Coronary artery (tissue), 2 donors: ENCODE measurements at regions not wholly inside any gene's neighbourhood (a gene's known extent, or its start where the extent isn't known, plus 50 kb on each side); places are given as distances from the start of the nearest gene placed in this dataset.

Experiments
- DNase-seq: peaks from one replicate; pipeline ENCODE4 v3.0.0-alpha.2; 2017; ENCODE audit warnings: low spot score
- H3K27ac ChIP-seq, 2 donors: fragments of 200-600 bp; sonication (generic); one replicate each; pipeline ENCODE4 v1.5.1; 2016 to 2019
- H3K4me3 ChIP-seq: fragments of 200-600 bp; sonication (generic); 2 replicates; pipeline ENCODE4 v1.5.1; 2016; ENCODE audit warnings: mild to moderate bottlenecking, moderate library complexity
- TF ChIP-seq, protein P1 (sequence below): fragments of 200-600 bp; sonication (generic); IDR thresholded peaks from one replicate; pipeline ENCODE4 v1.5.1; 2019; ENCODE audit warnings: antibody characterized with exemption

DNA sequence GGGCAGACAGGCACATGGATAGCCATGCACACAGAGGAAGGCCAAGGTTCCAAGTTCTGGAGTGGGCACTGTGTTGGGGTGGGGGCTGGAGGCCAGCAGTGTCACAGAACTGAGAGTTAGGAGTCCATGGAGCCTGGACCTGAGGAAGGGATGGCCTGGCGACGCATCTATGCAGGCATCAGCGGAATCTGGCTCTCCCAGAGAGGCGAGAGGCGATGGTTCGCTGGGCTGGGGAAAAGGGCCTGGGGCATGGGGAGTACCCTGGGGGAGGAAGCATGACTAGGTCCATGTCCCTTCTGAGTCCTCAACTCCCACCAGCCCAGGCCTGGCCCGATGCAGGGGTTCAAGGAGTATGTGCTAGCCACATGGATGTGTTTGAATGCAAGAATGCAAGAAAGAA lies 192.8 kb upstream of the LINGO1 start:
- no peak for DNase-seq
- TF ChIP-seq, protein P1, sequence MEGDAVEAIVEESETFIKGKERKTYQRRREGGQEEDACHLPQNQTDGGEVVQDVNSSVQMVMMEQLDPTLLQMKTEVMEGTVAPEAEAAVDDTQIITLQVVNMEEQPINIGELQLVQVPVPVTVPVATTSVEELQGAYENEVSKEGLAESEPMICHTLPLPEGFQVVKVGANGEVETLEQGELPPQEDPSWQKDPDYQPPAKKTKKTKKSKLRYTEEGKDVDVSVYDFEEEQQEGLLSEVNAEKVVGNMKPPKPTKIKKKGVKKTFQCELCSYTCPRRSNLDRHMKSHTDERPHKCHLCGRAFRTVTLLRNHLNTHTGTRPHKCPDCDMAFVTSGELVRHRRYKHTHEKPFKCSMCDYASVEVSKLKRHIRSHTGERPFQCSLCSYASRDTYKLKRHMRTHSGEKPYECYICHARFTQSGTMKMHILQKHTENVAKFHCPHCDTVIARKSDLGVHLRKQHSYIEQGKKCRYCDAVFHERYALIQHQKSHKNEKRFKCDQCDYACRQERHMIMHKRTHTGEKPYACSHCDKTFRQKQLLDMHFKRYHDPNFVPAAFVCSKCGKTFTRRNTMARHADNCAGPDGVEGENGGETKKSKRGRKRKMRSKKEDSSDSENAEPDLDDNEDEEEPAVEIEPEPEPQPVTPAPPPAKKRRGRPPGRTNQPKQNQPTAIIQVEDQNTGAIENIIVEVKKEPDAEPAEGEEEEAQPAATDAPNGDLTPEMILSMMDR, result no peak
- H3K27ac ChIP-seq, result no peak overlapping the region
- H3K4me3 ChIP-seq, result no peak overlapping the region

DNA sequence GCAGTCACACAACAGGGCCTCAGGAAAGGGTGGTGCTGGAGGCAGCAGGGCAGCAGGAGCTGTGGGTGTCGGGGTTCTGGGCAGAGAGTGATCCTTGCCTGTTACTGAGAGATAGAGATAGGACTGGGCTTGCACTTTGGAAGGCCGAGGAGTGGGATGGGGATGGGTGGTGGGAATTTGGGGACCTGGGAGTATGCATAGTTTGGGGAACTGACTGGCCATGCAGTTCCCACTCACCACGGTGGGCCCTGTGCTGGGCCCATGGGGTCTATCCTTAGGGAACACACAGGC lies 192.5 kb upstream of the LINGO1 start:
- DNase-seq, result no peak
- Histone ChIP-seq H3K27ac (no peak overlapping the region), H3K4me3 (no peak overlapping the region)
- TF ChIP-seq, protein P1, result no peak

- Histone ChIP-seq H3K4me3 (no peak overlapping the region), H3K27ac (no peak overlapping the region)
- DNase-seq, result no peak
- TF ChIP-seq, protein P1, result no peak
Measured at GRCh38 chr15:77824361-77825251, 191.9 kb upstream of the LINGO1 start.

DNA sequence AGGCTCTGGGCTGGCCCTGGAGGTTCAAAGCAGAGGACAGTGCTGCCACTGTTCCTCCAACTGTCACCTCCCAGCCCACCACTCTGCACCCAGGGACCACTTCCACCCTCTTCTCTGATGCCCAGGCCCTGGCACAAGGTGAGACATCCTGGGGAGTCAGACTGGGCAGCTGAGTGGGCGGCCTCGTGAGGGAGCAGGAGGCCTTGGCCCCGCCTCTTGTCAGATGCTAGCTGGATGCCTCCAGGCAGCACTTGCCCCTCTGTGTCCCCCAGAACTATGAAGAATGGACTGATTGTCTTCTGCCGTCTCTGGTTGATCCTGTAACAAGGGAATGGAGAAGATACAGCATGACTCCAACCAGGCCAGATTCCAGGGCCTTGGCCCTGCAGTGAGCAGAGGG lies 191.0 kb upstream of the LINGO1 start:
- Histone ChIP-seq H3K4me3 (no peak overlapping the region), H3K27ac (no peak overlapping the region)
- TF ChIP-seq, protein P1, result no peak
- DNase-seq, result no peak

DNA sequence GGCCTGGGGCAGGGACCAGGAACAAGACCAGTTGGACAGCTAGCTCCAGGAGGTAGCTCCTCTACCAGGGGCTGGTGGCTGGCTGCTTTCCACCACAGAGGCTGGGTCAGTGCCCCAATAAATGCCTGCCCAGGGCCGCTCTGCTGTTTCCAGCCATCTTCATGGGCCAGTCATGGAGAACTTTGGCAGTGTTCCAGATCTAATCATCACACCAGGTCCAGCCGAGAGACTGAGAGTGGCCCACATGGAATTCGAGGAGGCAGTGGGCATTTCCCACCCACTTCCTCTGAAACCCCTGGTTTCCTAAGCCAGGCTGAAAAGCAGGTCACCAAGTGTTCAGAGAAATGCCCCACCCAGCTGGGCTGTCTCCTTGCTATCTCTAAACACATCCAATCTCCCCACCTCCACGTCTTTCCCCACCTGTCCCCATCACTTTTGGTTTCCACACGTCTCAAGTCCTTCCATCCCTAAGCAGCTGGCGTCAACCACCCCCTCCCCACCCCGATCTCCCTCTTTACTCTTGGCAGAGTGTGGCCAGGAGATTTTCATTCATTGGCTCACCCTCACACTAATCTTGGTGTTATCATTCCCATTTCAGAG lies 190.0 kb upstream of the LINGO1 start:
- no peak overlapping the region for H3K27ac ChIP-seq
- H3K4me3 ChIP-seq, result no peak overlapping the region
- DNase-seq, result no peak
- TF ChIP-seq, protein P1, result no peak

DNA sequence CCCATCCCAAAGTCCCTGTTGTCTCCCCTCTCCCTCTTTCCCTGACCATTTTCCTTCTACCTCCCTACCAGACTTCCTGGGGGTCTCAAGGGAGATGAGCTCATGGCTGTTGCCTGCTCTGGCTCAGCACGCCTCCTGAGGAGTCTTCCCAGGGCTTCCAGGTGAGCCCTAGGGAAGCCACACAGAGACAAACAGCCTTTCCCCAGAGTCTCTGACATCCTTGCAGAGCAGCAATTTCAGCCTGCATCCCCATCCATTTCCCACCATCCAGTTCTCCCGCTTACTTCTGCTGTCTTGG lies 189.2 kb upstream of the LINGO1 start:
- Histone ChIP-seq H3K27ac (no peak overlapping the region), H3K4me3 (no peak overlapping the region)
- TF ChIP-seq, protein P1, result no peak
- no peak for DNase-seq
